IMR-90 (cell line): ENCODE measurements at regions not wholly inside any gene's neighbourhood (a gene's known extent, or its start where the extent isn't known, plus 50 kb on each side); places are given as distances from the start of the nearest gene placed in this dataset.

Experiments used
- BHLHE40 ChIP-seq: fragments of 150-350 bp; IDR thresholded peaks from 2 replicates; pipeline ENCODE4 v1.6.1; 2016; ENCODE audit warnings: mild to moderate bottlenecking, low read depth, low read length
- CHD1 ChIP-seq: IDR thresholded peaks from 2 replicates; pipeline ENCODE4 v1.6.1; 2012; ENCODE audit warnings: low read depth, low read length, improper control_type of control experiment
- POLR2A ChIP-seq: IDR thresholded peaks from 2 replicates; pipeline ENCODE4 v1.6.1; 2012; ENCODE audit warnings: mild to moderate bottlenecking, low read depth, low read length
- RAD21 ChIP-seq: IDR thresholded peaks from 2 replicates; pipeline ENCODE4 v1.6.1; 2012; ENCODE audit warnings: low read length, improper control_type of control experiment
- RCOR1 ChIP-seq: IDR thresholded peaks from 2 replicates; pipeline ENCODE4 v1.6.1; 2012; ENCODE audit warnings: mild to moderate bottlenecking, low read length, improper control_type of control experiment; ENCODE audit not compliant: insufficient replicate concordance
- TF ChIP-seq, protein P1 (sequence below): conservative IDR thresholded peaks from 2 replicates; pipeline ENCODE4 v1.5.1; 2012; ENCODE audit warnings: mild to moderate bottlenecking, low read depth, low read length, improper control_type of control experiment

DNA sequence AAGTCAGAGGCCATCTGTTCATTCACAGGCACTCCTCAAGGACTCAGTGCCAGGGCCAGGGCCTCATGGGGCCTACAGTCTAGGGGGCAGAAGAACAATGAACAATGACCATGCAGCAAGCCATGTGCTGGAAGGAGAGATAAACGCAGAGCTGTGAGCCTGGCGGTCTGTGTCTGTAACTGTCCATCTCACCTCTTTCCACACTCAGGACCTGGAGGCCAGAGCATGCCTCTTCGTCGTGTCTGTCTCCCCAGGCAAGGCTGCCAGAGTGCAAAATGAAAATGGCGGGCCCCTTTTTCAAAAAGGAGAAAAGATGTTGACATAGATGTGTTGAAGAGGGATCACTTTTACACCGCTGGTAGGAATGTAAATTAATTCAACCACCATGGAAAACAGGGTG lies 78.5 kb downstream of the MSX1 start:
- no peak for TF ChIP-seq POLR2A
- TF ChIP-seq BHLHE40: no peak
- TF ChIP-seq, protein P1, sequence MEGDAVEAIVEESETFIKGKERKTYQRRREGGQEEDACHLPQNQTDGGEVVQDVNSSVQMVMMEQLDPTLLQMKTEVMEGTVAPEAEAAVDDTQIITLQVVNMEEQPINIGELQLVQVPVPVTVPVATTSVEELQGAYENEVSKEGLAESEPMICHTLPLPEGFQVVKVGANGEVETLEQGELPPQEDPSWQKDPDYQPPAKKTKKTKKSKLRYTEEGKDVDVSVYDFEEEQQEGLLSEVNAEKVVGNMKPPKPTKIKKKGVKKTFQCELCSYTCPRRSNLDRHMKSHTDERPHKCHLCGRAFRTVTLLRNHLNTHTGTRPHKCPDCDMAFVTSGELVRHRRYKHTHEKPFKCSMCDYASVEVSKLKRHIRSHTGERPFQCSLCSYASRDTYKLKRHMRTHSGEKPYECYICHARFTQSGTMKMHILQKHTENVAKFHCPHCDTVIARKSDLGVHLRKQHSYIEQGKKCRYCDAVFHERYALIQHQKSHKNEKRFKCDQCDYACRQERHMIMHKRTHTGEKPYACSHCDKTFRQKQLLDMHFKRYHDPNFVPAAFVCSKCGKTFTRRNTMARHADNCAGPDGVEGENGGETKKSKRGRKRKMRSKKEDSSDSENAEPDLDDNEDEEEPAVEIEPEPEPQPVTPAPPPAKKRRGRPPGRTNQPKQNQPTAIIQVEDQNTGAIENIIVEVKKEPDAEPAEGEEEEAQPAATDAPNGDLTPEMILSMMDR: no peak
- TF ChIP-seq RAD21: no peak
- TF ChIP-seq CHD1: no peak
- TF ChIP-seq RCOR1: no peak
